SHP77 treated with DMSO at 0.1 percent for 48 hours (cell line): ENCODE measurements at regions not wholly inside any gene's neighbourhood (a gene's known extent, or its start where the extent isn't known, plus 50 kb on each side); places are given as distances from the start of the nearest gene placed in this dataset.
A peak's percentile ranks its signal among the peaks of the same experiment; 100 is the strongest.

ENCODE experiments used
- DNase-seq: peaks from one replicate; lab custom pipeline; 2025; lab: John Stamatoyannopoulos, UW

DNA sequence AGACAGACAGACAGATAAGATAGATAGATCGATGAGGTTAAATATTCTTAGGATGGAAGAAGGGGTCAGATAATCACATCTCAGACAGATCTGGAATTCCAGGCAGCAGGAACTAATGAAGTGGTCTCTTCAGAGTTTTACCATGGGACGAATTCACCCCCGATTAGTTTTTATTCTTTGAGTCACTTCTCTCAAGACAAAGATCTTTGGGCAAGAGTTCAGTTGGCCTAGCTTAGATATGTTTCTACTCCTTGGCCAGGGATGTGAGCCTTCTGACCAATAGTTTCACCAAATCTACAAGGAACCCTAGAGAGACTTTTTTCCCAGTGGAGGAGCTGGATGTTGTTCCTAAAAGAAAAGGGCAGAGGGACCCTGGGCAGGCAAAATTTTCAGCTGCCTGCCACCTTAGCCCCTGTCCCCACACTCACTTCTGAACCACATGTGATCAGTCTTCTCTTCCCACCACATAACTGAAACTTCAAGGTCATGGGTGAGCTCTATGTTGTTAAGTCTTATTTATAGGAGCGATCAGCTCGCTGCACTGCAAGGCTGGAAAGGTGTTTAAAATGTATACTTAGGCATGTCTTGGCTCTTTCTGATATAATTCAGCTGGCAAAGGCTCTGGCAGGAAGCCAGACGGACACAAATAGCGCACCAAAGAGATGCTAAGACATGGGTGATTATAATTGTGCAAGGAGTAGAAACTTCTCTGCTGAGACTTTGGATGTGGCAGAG lies 132.9 kb downstream of the PALM2AKAP2 start:
- DNase-seq = no peak

DNA sequence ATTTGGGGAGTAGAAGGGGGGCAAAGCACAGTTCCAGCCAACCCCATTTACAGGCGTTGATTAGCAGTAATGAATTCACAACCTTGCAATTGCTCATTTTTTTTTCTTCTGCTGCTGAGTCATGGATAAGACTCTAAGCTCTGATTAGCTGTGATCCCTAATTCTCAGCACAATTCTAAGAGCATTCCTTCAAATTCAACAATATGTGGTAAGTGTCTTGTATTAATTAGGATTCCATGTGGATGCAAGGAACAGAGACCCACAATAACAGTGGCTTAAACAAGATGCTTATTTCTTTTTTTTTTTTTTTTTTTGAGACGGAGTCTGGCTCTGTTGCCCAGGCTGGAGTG lies 133.4 kb downstream of the PALM2AKAP2 start:
- DNase-seq = no peak

DNA sequence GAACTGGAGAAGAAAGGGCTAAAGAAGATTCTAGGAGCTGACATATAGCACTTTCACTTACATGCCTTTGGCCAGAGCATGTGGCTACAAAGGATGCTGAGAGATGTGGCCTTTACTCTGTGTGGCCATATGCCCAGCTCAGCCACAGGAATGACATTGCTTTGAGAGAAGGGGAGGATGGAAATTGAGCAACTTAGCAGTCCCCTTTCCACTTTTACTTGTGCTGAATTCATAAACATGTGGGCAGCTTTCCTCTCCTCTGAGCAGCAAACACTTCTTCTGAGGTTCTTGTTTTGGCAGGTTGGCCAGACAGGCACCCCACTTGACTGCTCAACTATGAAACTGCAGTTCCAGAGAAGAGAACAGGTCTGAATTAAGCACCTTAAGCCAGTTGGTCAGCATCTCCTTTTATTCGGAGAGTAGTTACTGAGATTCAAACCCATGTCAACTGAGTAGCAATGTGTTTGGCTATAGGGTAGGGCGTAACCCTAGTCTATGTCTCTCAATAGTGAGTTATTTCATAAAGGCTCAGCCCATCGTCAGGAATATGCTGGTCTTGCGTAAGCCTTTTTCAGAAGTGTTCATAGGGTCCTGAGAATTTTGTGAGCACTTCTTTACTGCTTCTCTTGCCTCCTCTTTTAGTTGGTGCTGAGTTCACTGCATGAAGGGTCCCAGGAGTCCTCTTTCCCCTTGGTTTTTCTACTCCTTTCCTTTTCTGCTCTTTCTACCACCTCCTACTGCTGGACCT lies 134.5 kb downstream of the PALM2AKAP2 start:
- DNase-seq = no peak

DNA sequence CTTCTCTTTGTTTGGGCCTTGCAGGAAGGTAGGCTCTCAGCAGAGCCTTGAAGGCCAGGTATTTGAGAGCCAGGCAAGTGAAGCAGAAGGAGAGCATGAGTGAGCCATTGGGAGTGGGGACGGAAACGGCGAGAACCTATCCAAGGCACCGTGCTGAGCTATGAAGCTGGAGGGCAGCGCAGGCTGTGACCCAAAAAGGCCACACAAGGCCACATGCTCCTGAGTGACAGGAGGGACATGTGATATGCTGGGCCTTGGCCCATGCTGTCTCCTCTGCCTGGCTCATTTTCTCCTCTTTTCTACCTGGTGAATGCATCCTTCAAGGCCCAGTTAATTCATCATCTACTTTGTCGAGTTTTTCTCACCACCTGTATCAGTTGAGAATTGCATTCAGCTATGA lies 136.3 kb downstream of the PALM2AKAP2 start:
- DNase-seq = no peak

DNA sequence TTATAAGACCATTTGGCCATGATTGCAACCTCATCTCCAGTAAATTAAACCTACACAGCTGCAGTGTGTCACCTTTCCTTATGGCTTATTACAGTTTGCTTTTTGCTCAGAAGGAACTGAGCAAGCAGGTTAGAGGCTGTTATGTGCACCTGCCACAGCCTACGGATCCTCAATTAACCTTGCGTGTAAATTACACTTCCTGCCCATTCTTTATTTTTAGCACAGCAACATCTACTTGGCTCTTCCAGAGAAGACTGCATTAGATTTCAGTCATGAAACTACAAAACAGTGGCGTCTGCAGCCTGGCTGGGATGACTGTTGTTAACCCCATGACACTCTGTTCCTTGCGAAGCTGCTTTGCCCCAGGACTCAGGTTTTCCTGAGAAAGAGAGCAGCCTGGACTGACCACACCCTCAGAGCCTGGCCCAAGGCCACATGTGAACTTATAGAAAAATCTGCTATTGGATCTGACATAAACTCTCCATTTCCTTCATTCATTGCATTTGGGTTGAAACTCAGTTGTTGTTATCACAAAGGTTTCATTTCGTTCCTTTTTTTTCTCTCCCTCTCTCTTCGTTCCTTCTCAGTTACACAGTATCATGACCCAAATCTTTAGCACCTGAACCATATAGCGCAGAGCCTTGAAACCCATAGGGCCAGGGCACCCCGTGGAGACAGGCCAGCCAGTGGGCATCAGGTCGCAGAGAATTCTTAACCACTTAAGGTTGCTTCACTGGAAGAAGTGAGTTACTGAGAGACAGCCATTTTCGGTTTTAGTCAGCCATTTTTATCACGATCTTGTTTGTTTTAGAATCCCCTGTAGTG lies 138.6 kb downstream of the PALM2AKAP2 start:
- peak; percentile 39 for DNase-seq

DNA sequence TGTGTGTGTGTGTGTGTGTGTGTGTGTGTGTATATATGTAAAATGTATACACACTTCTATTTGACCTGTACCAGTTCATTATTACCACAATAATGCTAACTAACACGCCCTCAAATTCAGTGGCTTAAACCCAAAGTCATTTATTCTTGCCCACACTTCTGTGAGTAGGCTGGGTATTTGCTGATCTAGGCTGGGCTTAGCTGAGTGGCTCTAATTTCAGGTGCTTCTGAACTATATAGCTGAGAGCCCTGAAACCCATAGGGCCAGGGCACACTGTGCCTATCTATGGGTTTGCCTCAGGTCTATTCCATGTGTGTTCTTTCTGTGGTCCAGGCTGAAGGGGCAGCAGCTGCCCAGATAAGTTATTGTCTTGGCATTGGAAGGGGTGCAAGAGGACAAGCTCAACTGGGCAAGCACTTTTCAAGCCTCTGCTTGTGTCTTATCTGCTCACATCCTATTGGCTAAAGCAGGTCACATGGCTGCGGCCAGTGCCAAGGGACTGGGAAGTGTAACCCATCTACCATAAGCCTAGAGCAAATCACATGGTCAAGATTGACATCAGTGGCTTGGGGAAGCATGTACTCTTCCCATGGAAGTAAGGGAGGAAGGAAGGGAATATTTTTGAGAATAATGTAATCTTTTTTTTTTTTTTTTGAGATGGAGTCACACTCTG lies 139.9 kb downstream of the PALM2AKAP2 start:
- DNase-seq = no peak

DNA sequence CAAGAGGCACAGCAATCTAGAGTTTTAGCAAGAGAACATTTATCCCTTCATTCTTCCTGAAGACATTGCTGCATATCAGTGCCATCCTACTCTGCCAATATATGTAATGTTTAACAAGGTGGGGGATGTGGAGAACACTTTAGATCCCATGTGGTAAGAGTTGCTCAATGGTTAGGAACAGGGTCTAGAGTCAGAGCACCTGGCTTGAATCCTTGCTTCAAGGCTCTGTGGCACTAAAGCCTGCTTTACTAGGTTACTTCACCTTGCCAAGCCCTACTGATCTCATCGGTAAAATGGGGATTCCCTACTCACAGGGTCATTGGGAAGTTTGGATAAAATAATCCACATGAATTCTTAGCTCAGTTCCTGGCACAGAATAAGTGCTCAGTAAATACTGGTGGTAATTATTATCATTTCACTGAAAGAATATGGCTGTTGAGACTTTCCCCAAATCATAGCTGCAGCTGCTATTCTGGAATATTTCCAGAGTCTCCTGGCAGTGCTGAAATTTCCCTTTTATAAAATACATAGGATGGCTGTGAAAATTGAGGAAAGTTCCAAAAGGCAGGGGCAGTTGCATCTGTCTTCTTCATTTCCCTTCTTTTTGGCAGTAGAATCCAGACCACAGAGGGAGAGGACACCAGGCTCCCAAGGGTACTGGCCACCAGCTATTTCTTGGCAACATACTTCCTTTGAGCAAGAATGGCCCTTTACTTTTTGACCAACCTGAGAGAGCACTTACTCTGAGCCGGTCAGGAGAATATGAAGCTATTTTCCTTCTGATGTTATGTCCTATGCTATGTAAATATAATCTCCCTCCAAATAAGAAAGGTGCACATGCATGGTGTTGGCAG lies 142.8 kb downstream of the PALM2AKAP2 start:
- DNase-seq = no peak

DNA sequence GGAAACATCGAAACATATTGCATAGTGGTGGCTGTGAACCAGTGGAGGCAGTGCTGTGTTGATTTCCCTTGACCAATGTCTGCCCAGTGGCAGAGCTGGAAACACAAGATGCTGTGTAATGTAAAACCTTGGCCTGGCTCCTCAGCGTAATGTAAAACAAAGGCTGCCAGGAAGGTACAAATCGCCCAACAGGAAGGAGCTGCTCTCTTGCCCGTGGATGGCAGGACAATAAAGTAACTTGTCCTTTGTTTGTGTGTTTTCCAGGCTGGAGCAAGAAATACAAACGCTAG lies 143.4 kb downstream of the PALM2AKAP2 start:
- no peak for DNase-seq

DNA sequence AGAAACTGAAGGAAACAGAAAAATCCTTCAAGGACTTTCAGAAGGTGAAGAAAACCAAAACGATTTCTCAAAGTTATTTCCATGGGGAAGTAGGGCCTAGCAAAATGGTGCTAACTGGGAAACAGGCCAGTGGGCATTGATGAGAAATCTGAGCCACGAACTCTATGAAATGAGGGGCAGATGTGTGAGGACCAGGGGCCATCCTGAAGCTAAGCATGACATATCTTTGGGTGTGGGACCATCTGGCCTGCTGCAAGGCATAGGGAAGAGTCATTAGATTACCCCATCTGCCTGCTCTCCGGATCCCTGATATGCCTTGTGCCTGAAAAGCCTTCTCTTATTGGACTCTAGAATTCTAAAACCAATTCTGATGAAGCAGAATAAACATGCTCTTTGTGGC lies 143.8 kb downstream of the PALM2AKAP2 start:
- no peak for DNase-seq

DNA sequence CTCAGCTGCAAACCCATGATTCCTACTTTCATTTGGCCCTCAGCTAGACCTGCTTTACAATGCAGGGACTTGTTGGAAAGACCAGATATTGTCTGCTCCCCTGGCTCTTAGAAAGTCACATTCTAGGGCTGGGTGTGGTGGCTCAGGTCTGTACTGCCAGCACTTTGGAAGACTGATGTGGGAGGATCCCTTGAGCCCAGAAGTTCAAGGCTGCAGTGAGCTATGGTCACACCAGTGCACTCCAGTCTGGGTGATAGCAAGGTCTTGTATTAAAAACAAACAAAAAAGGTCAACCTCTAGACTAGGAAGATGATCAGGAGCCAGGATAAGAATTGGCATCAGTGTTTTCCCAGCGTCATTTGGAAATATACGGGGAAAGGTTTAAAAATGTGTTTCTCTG lies 145.8 kb downstream of the PALM2AKAP2 start:
- no peak for DNase-seq

DNA sequence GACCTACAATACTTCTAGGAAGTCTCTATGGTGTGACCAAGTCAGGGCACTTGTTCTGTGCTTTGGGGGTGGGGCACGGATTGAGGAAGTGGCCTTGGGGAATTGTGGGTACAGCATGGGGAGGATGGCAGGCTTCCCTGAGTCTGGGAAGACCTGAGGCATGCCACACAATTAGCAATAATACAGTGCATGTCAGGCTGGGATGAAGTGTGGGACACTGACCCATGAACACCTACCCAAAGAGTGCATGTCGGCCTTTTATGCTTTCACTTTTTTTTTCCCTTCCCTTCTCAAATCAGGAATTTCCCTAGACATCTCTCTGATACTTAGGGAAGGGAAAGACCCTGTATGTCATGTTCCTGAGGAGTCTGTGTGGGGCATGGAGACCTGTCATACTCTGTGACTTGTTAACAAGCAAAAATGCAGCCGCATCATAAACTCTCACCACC lies 146.4 kb downstream of the PALM2AKAP2 start:
- no peak for DNase-seq

DNA sequence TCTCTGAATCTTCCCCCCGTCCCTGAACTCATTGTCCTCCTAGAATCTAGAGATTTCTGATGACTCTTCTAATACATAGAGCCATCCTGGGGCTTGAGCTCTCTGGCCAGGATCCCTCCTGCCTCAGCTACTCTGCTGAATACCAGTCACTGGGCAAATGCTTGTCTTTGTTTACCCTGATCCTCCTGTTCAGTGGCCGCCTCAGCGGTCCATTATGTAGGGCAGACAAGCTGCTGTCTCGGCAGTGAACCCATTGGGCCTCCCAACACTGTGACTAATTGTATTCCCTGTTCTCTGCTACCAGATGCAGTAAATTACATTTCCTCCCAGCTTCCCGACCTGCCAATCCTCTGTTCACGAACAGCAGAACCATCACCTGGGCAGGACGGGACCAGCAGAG lies 151.6 kb downstream of the PALM2AKAP2 start:
- DNase-seq = no peak

DNA sequence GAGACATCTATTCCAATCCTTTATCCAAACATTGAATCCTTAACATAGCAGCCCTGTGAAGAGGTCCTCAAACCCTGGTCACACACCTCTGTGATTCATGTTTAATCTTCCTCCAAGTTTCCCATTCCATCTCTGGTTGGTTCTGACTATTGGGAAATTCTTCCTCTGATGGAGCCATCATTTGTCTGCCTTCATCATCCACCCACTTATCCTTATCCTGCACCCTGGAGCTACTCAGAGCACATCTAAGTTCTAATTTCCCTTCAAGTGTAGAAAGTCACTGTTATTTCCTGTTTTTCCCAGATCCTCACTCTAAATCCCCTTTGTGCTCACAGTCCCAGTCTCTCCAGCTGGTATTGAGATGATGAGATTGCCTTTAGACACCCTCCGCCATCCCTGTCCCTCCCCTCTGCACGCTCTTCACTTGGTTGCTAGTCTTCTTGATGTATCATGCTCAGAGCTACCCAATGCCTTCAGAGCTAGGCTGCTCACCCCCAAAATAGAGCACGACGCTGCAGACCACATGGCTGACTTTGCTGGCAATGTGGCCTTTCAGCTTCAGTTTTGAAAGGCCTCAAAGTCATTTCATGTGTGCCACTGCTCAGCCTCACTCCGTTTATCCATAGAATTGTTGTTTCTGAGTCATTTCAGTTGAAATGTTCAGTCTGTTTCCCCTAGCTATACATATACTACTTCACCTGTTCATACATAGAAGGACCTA lies 154.3 kb downstream of the PALM2AKAP2 start:
- no peak for DNase-seq

DNA sequence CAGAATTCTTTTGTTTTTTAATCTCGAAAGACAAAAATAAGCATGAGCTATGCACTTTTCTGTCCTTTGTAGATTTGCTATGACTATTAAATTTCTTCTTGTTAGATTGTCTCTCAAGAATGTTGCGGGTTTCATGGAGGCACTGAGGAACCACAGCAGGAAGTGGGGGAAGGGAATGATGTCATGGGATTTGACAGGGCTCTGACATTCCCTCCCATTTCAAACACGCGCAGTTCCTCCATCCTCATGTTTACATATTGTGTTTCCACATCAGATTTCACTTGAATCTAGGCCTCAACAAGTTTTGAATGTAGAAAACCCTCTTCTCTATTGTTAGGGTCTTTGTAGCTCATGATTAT lies 154.8 kb downstream of the PALM2AKAP2 start:
- no peak for DNase-seq

DNA sequence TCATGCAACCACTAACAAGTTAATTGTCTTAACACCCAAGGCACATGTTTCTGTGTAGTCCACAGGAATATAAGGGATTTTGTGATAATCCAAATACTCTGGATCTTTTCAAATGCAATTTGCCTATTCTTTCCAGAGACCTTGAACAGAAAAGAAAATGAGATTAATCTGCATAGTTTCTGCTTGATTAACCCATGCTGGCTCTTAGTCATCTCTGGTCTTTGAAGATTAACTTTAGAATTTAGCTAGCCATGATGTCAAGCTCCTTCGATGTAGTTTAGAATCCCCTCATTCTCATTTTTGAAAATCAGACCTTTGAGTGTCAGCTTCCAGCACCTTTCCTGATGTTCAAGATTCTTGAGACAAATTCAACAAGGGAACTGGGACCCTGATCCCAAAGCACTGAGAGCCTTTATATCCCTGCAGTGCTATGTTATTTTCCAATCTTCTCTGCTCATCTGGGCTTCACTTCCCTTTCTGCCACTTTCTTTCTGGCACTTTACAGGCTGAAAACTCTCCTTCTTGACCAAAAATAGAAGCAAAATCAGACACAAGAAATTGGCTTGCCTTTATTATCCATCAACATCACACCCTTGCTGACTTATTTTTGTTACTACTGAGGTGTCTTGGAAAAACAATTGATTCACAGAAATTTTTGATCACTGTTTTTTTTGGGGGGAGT lies 155.5 kb downstream of the PALM2AKAP2 start:
- DNase-seq = no peak

DNA sequence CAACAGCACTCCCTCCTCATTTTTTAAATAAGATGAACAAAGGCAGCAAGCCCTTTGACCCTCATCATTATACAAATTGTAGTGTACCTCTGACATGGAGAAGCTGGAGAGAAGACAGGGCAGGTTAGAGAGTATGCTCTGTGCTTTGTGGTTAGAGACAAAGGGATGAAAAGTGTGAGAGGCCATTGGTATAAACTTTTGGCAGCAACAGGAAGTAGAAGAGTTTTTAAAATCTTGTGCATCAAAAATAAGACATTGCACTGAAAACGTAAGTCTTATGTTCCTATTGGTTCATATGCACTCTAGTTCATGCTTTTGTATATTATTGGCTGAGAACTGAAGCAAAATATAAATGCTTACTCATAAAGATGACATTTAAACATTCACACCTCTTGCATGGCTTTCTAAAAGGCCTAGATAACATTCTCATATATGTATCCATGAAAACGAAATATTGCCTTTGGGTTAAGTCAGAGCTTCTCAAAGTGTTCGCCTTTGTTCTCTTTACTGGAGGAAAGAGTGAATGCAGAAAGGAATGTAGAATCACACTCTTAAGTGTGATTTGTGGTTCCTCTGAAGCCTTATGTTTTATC lies 158.0 kb downstream of the PALM2AKAP2 start:
- no peak for DNase-seq

DNA sequence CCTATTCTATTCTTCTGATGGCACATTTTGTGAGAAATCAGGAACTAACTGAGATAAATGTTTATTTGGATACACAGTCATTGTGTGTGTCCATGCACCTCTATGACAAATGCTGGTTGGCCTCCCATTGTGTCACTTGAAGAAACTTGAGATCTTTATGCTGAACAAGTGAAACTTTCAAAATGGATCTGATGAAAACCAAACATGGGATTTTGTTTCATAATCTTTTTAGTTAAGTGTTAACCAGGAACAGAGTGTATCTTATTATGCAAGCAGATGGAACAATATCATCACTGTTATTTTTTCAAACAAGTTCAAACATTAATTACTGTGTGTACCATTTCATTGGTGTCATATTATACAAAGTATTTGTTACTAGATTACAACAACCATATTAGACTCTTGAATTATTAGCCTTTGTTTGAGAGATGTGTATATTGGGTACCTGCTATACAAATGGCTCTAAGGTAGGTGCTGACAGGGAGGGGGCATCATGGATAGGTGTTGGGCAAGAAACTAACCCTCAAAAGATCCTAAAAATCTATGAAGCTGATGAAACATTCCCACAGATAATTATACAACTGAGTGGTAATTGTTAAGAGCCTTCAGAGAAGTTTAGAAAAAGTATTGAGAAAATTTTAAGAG lies 159.8 kb downstream of the PALM2AKAP2 start:
- no peak for DNase-seq

DNA sequence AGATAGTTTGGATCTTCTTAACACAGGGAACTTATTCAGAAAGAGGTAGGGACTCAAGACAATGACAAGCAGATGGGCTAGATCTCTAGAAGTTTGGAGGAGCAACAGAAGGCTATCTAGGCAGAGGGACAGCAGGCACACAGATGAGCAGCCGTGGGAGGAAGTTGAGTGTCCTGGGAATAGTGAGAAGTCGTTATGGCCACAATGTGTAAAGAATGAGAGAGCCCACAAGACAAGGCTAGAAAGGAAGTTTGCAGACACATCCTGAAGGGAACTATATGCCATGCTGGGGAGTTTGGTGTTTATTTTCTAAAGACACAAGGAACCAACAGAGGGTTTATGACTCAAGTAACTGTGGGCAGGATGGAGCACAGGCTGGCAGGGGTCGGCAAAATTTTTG lies 160.6 kb downstream of the PALM2AKAP2 start:
- DNase-seq = no peak

DNA sequence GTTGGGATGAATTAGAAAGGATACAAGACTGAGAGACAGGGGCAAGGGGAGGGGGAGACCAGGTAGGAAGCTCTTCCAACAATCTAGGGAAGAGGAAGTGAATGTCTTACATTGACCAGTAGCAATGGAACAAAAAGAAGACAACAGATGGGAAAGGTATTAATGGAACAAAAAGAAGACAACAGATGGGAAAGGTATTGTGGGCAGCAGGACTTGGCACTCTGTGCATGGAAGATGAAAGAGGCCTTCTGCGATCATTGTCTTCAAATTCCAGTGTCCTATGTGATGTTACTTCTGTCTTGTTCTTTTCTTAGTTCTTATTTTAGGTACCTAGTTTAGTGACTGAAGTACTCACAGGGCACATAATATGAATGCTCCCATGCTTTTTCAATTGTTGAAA lies 161.8 kb downstream of the PALM2AKAP2 start:
- no peak for DNase-seq
